ENCODE measurements at regions not wholly inside any gene's neighbourhood (a gene's known extent, or its start where the extent isn't known, plus 50 kb on each side); places are given as distances from the start of the nearest gene placed in this dataset.
"Not testable (repeated sequence)": the region's sequence is repeated elsewhere in the genome, so short reads cannot be mapped to it uniquely, and the experiment has no call there.

DNA sequence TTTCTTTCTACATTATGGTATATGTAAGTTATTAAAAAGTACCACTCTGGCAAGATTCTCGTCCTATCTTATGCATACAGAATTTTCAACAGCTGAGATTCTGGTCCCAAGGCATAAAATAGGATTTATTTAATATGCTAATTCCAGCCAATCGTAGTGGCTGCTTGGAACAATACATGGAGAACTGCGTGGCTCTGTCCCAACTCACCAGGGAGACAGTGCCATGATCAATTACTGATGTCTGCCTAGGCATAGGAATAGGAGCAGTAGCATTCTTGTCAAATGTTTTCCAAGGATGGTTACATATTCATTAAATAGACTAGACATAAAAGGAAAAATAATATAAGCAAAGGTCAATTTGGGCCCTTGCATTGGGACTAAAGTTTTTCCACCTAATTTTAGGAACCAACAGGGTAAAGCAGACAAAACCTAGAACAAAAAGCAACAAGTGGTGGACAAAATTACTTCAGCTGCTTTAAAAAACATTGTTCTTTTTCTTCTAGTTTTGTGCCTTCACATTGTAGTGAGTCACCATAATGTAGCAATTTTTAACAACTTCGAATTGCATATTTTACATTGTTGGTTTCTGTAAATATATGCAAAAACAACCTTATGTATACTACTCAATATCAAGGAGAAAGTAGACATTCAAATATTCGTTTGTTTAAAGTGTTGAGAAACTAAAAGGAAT lies 232.8 kb upstream of the ATP5MC3 start:
- no peak for DNase-seq (ENCODE audit: low spot score)

DNA sequence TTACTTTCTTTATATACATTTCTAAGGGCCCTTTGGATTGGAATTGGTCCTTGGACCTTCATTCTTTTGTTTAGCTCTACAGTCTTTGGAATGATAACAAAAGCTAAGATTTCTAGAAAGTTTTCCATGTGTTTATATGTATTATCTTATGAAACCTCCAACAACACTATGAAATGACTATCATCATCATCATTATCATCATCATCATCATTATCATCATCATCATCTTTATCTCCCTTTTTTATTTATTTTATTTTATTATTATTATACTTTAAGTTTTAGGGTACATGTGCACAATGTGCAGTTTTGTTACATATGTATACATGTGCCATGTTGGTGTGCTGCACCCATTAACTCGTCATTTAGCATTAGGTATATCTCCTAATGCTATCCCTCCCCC lies 229.4 kb upstream of the ATP5MC3 start:
- DNase-seq (ENCODE audit: low spot score) = not testable (repeated sequence)

DNA sequence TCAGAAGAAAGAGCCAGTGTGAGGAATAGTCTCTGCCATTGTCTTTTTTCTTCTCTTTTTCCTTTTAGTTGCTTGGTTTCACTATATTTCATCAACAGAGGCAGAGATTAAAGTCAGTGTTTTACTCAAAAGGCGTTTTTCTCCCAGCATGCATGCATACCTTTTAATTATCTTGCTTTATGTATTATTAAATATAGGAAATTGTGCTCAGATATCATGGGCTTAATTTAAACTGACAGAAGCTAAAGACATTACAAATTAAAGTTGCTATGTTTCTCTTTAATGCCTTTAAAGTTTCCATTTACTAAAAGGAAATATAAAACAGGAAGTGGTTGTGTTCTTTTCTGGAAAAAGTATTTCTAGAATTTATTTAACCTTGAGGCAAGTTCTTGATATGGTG lies 223.3 kb upstream of the ATP5MC3 start:
- no peak for DNase-seq (ENCODE audit: low spot score)

DNA sequence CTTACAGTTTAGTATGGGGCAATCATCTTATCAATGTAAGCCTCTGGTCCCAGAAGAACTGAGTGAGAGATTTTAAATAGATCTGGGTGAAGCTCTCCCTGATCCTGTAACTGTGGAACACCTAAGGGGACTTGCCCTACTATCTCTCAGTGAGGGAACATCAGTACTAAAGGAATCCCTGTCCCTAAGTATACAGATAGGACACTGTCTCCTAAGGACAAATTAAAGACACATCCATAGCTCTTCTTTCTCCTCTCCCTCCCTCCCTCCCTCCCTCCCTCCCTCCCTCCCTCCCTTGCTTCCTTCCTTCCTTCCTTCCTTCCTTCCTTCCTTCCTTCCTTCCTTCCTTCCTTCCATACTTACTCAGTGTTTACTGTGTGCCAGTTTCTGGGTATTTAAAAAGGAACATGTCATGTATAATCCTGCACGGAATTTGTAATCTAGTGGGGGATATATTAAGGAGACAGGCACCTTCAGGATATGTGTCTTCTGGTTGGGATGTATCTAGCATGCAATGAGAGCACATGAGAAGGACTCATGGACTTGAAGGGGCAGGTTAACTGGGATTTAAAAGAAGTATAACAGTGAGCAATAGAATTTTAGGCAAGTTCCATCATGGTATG lies 222.2 kb upstream of the ATP5MC3 start:
- no peak for DNase-seq (ENCODE audit: low spot score)

DNA sequence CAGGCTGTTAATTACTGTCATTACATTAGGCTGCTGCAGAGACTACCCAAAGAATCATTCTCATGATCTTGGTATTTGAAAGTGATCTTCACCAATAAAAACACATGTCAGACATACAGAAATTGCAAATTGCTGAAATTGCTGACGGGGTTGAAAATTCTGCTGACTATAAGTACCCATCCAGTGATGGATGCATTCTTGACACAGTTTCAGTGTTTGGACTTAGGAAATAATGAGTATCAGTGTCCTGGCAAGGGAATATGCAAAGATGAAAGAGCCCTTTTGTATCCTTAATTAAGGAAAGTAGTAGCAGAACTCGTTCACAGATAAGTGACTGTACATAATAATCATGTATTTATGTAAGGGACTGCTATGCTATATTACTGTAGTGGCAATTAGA lies 221.1 kb upstream of the ATP5MC3 start:
- no peak for DNase-seq (ENCODE audit: low spot score)

DNA sequence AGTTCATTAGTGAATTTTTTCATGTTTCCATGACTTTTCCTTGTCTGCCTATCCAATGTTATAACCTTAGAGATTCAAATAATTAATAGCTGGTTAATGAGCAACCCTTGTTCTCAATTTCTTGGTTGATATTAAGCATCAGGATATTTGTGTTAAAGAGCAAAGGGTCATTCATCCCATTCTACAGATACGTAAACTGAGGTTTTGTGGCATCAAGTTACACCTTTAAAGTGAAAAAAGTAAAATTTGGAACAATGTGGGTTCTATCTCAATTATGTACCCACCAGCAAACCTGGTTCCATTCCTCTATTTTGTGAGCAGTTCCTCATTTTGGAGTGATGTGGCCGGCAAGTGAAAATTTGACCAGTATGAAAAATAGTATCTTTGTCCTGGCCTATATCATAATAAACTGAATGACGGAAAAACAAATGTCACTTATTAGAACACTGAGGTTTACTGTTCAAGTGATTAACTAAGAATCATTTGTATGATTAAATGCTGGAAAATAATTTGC lies 220.5 kb upstream of the ATP5MC3 start:
- no peak for DNase-seq (ENCODE audit: low spot score)

DNA sequence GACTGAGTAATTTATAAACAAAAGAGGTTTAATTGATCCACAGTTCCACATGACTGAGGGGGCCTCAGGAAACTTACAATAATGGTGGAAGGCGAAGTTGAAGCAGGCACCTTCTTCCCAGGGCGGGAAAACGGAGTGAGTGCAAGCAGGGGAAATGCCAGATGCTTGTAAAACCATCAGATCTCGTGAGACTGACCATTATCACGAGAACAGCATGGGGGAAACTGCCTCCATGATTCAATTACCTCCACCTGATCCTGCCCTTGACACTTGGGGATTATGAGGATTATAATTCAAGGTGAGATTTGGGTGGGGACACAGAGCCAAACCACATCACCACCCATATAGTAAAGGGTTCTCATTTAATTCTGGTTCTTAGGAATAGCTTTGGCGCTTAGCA lies 219.5 kb upstream of the ATP5MC3 start:
- no peak for DNase-seq (ENCODE audit: low spot score)

DNA sequence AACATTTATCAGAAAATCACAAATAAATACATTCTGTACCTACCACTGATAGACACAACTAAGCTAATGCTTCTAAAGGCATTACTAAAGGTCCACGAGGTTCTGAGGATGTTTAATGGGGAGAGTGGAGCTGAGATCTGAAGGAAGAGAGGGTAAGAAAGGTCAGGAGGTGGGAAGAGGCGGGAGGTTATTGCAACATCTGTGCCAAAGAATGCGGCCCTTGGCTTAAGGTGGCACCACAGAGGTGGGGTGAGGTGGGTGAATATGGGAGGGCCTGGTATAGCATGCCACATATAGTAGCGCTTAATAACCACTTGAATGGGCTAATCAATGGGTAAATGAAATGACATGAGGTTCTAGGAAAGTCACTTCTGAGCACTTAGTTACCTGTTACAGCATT lies 217.8 kb upstream of the ATP5MC3 start:
- DNase-seq (ENCODE audit: low spot score) = no peak

DNA sequence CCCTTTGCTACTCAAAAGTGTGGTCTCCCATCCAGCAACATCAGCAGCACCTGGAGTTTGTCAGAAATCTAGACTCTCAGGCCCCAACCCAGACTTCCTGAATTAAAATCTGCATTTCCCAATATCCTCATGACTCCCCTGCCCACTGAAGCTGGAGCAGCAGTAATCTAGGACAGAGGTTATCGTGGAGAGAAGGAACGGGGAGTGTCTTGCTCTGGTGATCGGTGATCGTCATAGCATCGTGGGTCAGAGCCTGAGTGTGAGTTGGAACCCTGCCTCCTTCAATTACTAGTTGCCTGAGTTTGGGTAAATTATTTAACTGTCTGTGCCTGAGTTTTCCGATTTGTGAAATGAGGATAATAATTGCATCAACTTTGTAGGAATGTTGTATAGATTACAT lies 217.3 kb upstream of the ATP5MC3 start:
- no peak for DNase-seq (ENCODE audit: low spot score)

DNA sequence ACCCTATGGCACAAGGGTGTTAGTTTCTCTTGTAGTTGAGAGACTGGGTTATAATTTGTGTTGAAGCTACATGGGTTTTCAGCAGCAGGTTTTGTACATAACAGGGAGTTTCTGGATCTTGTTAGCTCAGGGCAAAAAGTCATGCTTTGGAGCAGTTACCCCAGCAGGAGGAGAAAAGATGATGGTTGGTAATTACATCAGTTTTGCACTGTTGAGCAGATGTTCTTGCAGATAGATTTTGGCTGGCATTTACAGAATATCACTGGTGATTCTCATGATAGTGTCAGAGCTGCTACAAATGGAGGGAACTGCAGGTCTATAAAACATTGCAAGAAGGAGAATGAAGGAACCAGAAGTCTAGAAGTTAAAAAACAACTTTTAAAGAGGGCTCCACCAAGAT lies 215.2 kb upstream of the ATP5MC3 start:
- no peak for DNase-seq (ENCODE audit: low spot score)

DNA sequence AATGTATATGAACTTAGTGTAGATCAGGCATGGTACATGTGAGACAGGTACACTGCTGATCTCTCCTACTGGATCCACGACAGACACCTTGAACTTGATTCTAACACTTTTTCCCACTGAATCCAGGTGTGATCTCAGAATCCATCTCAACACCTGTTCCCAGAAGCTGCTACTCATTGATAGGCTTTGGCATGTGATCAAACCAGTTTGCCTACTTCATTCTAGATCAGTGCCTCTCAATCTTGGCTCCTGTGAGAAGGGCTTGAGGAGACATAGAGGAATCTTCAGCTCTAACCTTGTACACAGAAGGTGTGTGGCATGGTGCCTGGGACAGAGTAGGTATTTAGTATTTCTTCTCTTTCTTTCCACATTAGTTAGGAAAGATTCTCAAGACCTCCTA lies 212.3 kb upstream of the ATP5MC3 start:
- DNase-seq (ENCODE audit: low spot score) = no peak

DNA sequence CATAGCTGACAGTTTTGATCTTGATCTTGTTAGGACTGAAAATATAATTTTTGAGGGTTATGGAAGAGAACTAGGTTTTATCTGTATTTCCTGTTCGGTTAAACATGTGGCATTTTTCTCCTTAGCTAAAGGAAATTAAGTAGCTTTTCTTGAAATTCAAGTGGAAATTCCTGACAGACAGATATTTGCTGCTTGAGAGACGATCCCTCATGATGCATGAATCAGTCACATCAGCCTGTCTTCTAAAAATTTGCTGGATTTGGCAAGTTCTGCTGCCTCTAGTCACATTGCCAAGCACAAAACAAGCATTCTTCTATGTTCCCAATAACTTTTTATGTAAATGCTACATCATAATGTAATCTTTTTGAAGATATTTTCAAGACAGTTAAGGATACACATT lies 201.8 kb upstream of the ATP5MC3 start:
- no peak for DNase-seq (ENCODE audit: low spot score)

DNA sequence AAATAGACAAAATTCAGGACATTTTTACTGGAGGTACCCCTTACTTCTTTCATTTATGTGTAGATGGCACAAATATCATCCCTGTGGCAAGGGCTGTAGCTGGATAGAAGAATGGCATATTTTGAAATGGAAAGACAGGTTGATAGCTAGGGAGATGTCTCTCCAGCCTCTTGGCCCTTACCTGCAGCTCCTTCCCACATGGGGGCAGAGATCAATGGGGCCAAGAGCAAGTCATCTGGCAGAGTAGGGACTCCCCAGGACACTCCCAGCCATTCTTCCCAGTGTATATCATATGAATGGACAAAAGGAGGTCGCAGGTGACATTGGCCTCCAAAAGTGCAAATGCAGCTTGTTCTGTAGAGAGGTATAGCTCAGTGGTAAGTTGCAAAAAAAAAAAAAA lies 192.2 kb upstream of the ATP5MC3 start:
- no peak for DNase-seq (ENCODE audit: low spot score)

DNA sequence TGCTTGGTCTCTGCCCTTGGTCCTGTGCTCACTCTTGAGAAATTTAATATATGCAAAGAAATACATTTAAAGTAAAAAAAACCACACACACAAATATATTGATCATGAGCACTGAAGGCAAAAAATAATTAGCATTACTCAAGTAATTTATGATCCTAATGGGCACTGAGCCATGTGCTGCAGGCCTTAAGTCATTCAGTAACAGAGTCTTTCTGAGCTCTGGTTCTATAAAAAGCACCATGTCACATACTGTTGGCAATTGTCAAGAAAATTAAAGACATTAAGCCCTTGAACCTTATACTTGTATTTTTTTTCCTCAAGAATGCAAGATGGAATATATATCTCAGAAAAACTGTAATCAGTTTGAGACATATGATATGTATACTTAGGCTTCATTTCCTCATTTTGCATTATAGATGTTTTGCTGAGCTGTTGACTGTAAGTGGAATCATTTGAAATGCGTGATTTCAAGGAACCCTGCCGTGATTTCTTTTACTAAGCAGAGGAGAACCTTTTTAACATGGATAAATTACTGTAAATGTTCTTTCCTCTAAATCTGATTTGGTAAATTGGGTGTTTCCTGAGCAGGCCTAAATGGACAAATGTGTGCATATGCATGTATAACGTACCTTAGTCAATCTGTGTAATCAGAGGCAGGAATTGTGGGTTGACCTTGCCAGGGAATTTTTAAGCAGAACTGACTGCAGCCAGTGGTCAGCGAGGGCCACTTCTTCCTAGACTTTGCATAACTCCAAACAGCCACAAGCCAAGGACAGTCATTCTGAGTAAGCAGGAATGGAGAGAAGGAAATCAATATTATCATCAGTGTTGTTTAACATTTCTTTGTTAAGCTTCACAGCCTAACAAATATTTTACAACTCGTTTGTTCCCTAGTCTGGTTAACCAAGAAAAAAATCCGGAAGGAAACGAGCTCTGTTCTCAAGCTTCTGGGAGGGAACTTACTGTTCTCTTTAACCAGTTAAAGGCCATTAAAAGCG lies 191.5 kb upstream of the ATP5MC3 start:
- no peak for DNase-seq (ENCODE audit: low spot score)

DNA sequence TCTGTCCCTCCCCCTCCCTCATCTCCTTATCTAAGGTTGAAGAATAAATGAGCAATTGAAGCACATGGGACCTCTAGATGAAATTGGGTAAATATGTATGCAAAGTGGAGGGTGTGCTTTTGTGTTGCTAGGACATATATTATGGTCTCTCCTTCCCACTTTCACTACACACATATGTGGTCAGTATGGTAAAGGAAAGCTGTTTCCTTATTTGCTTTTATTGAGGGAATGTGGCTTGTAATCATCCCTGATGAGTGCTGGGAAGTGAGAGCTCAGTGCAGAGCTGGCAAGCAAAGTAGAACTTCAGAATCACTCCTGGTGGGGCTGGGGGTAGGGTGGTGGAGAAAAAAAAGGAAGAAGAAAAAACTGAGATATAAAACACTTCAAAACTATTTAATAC lies 189.9 kb upstream of the ATP5MC3 start:
- DNase-seq (ENCODE audit: low spot score) = no peak

DNA sequence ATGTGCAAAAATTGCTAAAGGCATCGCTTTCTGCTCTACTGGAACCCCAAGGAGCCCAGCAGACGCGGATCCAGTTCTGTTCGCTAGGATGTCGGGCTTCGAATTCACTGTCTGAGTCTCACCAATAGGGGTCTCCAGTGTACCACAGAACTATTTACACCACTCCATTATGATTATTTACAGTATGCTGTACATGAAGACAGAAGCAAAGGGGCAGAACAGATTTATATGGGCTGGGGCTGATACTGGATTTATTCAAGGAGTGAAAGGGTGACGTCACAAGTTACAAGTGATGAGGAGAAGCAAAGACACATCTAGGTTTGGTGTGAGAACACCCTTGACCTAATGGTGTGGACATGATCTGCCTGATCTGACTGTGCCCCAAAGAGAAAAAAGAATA lies 185.3 kb upstream of the ATP5MC3 start:
- peak; percentile 10 for DNase-seq (ENCODE audit: low spot score)

DNA sequence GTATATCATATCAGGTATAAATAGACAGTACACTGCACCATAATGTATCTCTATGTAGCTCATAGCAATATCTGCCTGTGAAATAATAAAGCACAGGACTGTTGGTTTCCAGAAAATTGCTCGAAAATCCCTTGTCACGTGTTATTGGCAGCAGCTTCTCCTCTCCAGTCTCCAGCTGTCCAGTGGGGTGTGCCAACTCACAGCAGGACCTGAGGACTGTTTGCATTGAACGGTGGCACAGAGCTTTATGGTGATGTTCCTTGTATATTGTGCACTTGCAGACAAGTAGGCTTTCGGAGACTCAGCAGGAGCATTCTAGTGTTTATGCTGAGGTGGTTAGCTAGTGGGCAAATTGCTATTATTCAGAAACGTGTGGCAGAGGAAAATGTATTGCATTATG lies 182.2 kb upstream of the ATP5MC3 start:
- DNase-seq (ENCODE audit: low spot score) = no peak

DNA sequence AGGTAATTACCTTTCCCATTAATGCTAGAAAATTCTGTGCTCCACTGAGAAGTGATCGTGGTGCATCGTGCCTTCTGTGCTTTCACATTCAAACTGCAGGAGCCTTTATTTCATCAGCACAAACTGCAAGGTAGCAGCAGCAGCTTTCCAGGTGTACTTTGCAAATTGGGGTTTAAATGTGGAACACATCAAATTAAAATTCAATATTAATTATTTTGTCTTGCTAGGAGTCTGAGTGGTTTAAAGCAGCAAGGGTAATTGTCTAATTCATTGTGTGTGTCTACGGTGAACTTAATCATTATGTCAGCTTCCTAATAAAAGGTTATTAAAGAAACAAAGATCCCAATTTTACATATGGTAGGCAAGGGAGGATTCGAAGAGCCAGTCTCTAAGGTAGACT lies 180.8 kb upstream of the ATP5MC3 start:
- no peak for DNase-seq (ENCODE audit: low spot score)

DNA sequence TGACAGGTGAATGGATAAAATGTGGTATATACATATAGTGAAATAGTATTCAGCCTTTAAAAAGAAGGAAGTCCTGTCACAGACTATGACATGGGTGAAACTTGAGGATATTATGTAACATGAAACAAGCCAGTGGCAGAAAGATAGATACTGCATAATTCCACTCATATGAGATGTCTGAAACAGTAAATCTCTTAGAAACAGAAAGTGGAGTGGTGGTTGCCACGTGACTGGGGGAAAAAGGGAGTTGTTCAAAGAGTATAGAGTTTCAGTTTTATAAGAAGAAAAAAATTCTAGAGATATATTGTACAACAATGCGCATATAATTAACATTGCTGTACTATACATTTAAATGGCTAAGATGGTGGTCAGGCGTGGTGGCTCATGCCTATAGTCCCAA lies 178.2 kb upstream of the ATP5MC3 start:
- no peak for DNase-seq (ENCODE audit: low spot score)

DNA sequence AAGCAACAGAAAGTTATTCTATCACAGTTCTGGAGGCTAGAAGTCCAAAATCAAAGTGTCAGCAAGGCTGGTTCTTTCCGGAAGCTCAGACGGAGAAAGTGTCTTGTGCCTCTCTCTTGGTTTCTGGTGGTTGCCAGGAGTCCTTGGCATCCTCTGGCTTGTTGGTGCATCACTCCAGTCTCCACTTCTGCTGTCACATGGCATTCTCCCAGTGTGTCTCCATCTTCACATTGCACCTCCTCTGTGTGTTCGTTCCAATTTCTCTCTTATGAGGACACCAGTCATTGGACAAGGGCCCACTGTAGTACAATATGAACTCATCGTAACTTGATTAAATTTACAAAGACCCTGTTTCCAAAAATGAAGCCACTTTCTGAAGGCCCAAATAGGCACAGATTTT lies 175.4 kb upstream of the ATP5MC3 start:
- DNase-seq (ENCODE audit: low spot score) = no peak

DNA sequence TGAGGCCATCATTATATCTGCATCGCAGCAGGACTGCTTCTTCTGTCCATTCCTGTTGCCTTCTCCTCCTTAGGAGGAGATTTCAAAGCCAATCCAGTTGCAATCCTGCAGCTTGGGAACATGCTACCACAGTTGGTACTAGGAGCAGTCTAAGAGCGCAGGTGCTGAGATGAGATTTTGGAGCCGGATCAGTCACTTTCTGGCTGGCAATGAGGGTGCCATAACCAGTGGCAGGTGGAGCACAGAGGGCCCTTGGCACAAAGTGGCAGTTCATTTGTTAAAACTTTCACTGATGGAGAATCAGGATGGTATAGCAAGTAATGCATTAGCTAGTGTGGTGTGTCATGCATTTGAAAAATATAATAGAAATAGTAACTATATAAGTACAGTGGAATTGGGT lies 173.7 kb upstream of the ATP5MC3 start:
- DNase-seq (ENCODE audit: low spot score) = no peak

DNA sequence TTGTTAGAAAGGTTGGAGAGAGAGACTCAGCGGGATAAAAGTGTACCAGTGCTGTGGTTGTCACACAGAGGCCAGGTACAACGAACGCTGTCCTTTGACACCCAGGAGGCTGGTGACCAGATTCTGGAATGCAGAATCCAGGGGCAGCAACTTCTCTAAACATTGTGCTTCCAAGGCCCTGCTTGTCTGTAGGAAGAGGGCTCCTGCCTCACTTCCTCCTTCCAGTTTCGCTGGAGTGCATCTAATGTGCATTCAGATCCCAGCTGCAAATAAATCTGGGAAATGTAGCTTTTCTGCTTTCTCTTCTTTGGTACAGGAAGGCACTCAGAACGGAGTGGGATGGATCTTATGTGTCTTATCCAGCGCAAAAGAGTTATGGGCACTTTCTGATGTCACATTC lies 171.8 kb upstream of the ATP5MC3 start:
- DNase-seq (ENCODE audit: low spot score) = no peak

DNA sequence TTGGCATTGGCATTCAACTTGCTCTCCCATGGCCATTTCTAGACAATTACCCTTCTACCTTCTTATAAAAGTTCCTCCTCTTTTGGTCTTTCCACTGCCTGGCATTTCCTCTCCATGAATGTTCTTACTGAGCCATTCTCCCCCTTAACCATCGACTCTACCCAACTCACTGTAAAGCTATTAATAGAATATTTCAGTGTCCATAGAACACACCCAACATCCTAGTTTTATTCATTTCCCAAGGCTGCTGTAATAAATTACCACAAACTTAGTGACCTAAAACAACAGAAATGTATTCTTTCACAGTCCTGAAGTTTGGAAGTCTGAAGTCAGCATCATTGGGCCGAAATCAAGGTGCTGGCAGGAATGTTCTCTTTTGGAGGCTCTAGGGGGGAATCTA lies 170.0 kb upstream of the ATP5MC3 start:
- DNase-seq (ENCODE audit: low spot score) = no peak

Data from germinal center (tissue), 1 donor.